ENCODE measurements at regions not wholly inside any gene's neighbourhood (a gene's known extent, or its start where the extent isn't known, plus 50 kb on each side); places are given as distances from the start of the nearest gene placed in this dataset.
"Not testable (repeated sequence)": the region's sequence is repeated elsewhere in the genome, so short reads cannot be mapped to it uniquely, and the experiment has no call there.

GRCh38 chr5:176018598-176018997 lies 50.5 kb upstream of the THOC3 start:
- DNase-seq: not testable (repeated sequence)

- not testable (repeated sequence) for DNase-seq
These were observed 52.7 kb upstream of the THOC3 start for GRCh38 chr5:176020852-176021251.

DNA sequence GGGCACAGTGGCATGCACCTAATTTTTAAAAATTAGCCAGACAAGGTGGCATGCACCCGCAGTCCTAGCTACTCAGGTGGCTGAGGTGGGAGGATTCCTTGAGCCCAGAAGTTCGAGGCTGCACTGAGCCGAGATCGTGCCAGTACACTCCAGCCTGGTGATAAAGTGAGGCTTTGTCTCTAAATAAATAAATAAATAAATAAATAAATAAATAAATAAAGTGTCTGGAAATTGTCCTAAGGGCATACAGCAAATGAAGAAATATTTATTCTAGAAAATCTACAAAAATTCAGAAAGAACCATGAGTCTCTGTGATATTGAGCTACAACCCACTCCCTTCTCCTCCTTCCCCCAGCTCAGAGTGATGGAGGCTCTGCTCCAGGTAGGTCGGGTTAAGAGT lies 55.4 kb upstream of the THOC3 start:
- not testable (repeated sequence) for DNase-seq

- not testable (repeated sequence) for DNase-seq
These were observed 61.3 kb upstream of the THOC3 start for GRCh38 chr5:176029445-176029844.

GRCh38 chr5:176030361-176031117 lies 62.4 kb upstream of the THOC3 start:
- DNase-seq: not testable (repeated sequence)

- not testable (repeated sequence) for DNase-seq
These were observed 63.0 kb upstream of the THOC3 start for GRCh38 chr5:176031118-176031510.

DNA sequence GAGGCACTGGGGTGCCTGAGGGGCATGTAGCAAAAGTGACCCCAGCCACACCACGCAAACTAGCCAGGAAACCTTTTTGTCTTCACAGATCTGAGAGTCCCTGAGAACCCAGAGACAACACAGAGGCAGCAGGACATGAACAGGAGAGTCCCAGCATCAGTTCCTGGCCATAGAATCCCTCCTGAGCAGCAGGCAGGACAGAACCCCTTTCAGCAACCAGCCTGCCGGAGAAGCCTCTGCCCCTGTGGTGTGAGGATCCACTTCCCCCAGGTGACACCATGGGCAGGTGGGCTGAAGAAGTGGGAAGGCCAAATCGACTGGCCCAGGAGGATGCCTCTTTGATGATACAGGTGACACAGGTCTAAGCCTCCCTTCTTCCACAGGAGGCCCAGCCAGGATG lies 65.1 kb upstream of the THOC3 start:
- DNase-seq: not testable (repeated sequence)

DNA sequence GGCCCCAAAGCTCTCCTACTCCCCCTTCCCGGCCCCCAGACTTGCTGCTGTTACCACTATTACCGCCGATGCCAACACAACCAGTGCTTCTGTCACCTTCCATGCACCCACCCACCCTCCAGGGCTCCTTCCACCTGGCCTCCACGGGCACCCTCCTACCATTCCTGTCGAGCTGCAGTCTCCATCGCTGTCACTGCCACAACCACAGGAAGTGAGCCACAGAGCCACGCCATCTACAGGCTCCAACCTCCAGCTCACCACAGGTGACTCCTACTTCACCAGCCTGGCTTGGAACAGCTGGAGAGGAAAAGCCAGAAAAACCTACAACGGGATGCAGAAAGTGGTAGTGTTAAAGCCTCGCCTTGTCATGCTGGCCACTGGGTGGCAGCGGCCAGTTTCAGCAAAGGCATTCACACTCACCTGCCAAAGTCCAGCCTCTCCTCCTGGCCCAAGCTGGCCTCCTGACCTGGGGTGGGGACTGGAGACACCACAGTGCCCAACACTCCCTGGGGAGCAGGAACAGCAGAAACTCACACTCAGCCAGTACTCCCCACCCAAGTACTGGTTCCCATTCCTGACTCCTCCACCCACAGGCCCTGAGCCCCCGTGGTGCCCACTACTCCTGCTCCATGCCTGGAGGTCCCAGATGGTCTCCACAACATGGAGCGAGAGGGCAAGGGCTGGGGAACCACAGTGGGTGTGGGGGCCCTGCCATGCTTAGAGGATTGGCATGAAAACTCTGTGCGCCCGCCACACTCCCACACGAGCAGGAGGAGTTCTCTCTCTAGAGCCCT lies 66.5 kb upstream of the THOC3 start:
- not testable (repeated sequence) for DNase-seq

DNA sequence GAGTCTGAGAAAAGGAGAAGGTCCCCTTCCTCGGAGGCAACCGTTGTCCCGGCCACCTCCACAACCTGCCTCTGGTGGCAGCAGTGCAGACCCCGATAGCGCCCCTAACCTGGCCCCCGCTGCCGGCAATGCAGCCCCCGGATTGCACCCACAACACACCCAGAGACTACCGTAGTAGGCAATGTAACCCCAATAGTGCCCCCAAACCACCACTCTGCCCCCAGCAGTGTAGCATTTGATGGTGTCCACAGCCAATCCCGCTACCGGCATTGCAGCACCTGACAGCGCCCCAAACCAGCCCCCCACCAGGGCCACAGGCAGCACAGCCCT lies 67.1 kb upstream of the THOC3 start:
- not testable (repeated sequence) for DNase-seq

- DNase-seq: not testable (repeated sequence)
These were observed 67.7 kb upstream of the THOC3 start for GRCh38 chr5:176035816-176036308.

GRCh38 chr5:176036391-176036790 lies 68.3 kb upstream of the THOC3 start:
- DNase-seq: not testable (repeated sequence)

GRCh38 chr5:176037190-176037589 lies 69.1 kb upstream of the THOC3 start:
- not testable (repeated sequence) for DNase-seq

DNA sequence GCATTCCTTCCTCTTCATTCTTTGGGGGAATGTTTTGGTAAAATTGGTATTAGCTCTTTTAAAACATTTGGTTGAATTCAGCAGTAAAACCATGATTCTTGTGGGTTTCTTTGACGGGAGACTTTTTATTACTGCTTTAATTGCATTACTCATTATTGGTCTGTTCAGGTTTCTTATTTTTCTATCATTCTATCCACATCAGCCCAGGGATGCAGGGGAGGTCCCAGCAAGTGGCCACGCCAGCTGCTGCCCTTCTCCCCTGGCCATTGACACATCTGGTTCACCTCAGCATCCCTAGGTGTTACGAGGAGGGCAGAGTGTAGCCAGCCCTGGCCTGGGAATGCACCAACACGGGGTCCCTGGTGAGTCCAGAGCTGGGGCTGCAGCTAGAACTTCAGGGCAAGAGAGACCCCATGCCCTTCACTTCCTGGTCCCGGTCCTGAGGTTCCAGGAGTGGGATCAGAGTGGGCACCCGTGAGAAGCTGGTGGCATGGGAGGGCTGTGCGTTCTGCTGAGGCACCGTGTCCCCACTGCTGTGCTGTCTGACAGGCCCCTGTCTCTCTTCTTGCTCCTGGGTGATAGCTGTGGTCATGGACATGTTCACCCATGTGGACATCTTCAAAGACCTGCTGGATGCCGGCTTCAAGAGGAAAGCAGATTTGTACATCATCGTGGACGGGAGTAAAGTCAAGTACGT lies 72.1 kb upstream of the THOC3 start:
- DNase-seq: not testable (repeated sequence)

GRCh38 chr5:176041248-176041994 lies 73.3 kb upstream of the THOC3 start:
- DNase-seq: not testable (repeated sequence)

GRCh38 chr5:176042020-176042658 lies 74.0 kb upstream of the THOC3 start:
- not testable (repeated sequence) for DNase-seq

- DNase-seq: not testable (repeated sequence)
These were observed 75.2 kb upstream of the THOC3 start for GRCh38 chr5:176043252-176043829.

GRCh38 chr5:176043986-176044385 lies 75.9 kb upstream of the THOC3 start:
- not testable (repeated sequence) for DNase-seq

GRCh38 chr5:176044431-176044830 lies 76.3 kb upstream of the THOC3 start:
- not testable (repeated sequence) for DNase-seq

GRCh38 chr5:176045442-176045841 lies 77.3 kb upstream of the THOC3 start:
- not testable (repeated sequence) for DNase-seq

GRCh38 chr5:176048671-176049070 lies 80.6 kb upstream of the THOC3 start:
- DNase-seq: not testable (repeated sequence)

DNA sequence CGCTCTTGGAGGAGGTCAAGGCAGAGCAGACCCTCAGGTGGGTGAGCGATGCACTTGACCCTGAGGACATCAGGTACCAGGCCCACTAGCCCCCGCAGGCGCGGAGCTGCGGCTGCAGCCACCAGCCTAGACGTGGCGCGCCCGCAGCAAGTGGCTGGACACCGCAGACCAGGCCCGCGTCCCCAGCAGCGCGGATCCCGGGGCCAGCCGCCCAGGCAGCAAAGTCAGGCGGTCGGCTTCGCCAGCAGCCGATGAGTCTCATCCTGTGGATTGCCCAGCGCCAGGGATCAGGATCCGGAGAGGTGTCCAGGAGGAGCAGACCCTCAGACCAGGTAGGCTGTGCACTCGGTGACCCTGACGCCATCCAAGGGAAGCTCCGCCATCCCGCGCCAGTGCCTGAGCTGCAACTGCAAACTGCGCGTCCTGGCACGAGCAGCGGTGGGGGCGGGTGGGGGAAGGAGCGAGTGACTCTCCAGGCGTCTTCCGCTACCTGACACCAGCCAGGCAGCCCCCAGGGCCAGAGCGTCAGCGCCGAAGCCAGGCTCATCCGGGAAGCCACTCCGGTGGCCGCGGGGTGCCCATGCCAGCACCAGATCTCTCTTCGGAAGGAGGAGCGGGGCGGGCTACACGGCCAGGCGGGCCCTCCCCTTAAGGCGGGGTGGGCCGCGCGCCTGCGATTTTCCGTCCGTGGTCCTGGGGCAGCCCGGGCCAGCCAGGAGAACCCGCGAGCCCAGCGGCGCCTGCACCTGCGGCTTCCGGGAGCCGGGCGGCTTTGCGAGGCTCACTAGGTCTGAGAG lies 92.6 kb upstream of the THOC3 start:
- DNase-seq: not testable (repeated sequence)

Measured in NCI-H1092 (cell line).